ENCODE measurements at regions not wholly inside any gene's neighbourhood (a gene's known extent, or its start where the extent isn't known, plus 50 kb on each side); places are given as distances from the start of the nearest gene placed in this dataset.

- no peak for TF ChIP-seq CTCF (IDR thresholded peaks at IDR 0.05)
- no peak for TF ChIP-seq POLR2A (IDR thresholded peaks at IDR 0.05)
Measured at GRCh38 chr17:79214940-79215604, 140.4 kb downstream of the ENGASE start.
